HG02798 (cell line): ENCODE measurements at regions not wholly inside any gene's neighbourhood (a gene's known extent, or its start where the extent isn't known, plus 50 kb on each side); places are given as distances from the start of the nearest gene placed in this dataset.

Experiments
- ATAC-seq: cut with Tn5 transposase; IDR thresholded peaks from one replicate; pipeline ENCODE4 v1.9.1; 2021; ENCODE audit warnings: mild to moderate bottlenecking; ENCODE audit not compliant: unreplicated experiment, poor library complexity

- no peak for ATAC-seq
Measured at GRCh38 chr2:123179526-123179925, 845.6 kb upstream of the CNTNAP5 start.

GRCh38 chr2:123195957-123196356 is 829.1 kb upstream of the CNTNAP5 start:
- no peak for ATAC-seq

- no peak for ATAC-seq
Measured at GRCh38 chr2:123200035-123200434, 825.1 kb upstream of the CNTNAP5 start.

- no peak for ATAC-seq
Measured at GRCh38 chr2:123207245-123207644, 817.8 kb upstream of the CNTNAP5 start.

GRCh38 chr2:123209202-123209601 is 815.9 kb upstream of the CNTNAP5 start:
- no peak for ATAC-seq

GRCh38 chr2:123211181-123211580 is 813.9 kb upstream of the CNTNAP5 start:
- ATAC-seq, result no peak

GRCh38 chr2:123245156-123245555 is 779.9 kb upstream of the CNTNAP5 start:
- ATAC-seq, result no peak

- no peak for ATAC-seq
Measured at GRCh38 chr2:123258877-123259539, 766.1 kb upstream of the CNTNAP5 start.

- ATAC-seq, result no peak
Measured at GRCh38 chr2:123262856-123263255, 762.2 kb upstream of the CNTNAP5 start.

GRCh38 chr2:123283431-123283830 is 741.7 kb upstream of the CNTNAP5 start:
- no peak for ATAC-seq

- ATAC-seq, result no peak
Measured at GRCh38 chr2:123303731-123304130, 721.4 kb upstream of the CNTNAP5 start.
